ENCODE measurements at regions not wholly inside any gene's neighbourhood (a gene's known extent, or its start where the extent isn't known, plus 50 kb on each side); places are given as distances from the start of the nearest gene placed in this dataset.
A peak's percentile ranks its signal among the peaks of the same experiment; 100 is the strongest.

- WGBS (ENCODE audit: insufficient coverage, low coverage, missing lambda C conversion rate): 2% methylated on average over 6 of the region's 6 CpGs
- H2AFZ ChIP-seq (ENCODE audit: low read depth, low read length): no peak overlapping the region
- H3K9ac ChIP-seq (ENCODE audit: insufficient read depth in 1 of 2, low read depth in 2 of 2, low read length in 2 of 2): no peak overlapping the region
- H3K36me3 ChIP-seq (ENCODE audit: control insufficient read depth, insufficient read depth, low read length): no peaks in the 10 kb centered on the region
- H3K9me1 ChIP-seq (ENCODE audit: control insufficient read depth, insufficient read depth, low read length): no peaks in the 10 kb centered on the region
- BruUV-seq (replicated peaks): no TSS peak
- ATAC-seq (peak; percentile 84), DNase-seq (ENCODE audit: extremely low read depth in 1 of 4, low spot score in 3 of 4) (peak in 2 of 4 experiments; percentile 45 to 46), FAIRE-seq (peak; percentile 69)
- no peaks in the 10 kb centered on the region for H4K20me1 ChIP-seq (replicated peaks; ENCODE audit: control insufficient read depth, insufficient read depth, low read length)
- H3K4me3 ChIP-seq: no peak overlapping the region
- H3K79me2 ChIP-seq (ENCODE audit: control insufficient read depth, insufficient read depth, low read length): no peaks in the 10 kb centered on the region
- ChIA-PET CTCF (ENCODE audit: low intra/inter-chr PET ratio) (no interaction called here), POLR2A (no interaction called here)
- intact Hi-C loops (cut with micrococcal nuclease) (loop anchor here (2.0 kb wide), 1 partner anchor 493 kb away; no protein-coding TSS in a partner anchor), in situ Hi-C loops (cut with MboI) (no loop called here)
- peaks cover 0 to 4% of the 10 kb centered on the region in 2 experiments; a peak in 3 of 5 replicates for H3K27me3 ChIP-seq (ENCODE audit: control insufficient read depth in 2 of 2, insufficient read depth in 2 of 2, low read length in 2 of 2)
- H3K4me1 ChIP-seq (replicated peaks in 1 of 2; ENCODE audit: control insufficient read depth in 2 of 2, insufficient read depth in 2 of 2, low read length in 2 of 2): no peaks in the 10 kb centered on the region
- no peaks in the 10 kb centered on the region for H3K9me3 ChIP-seq (replicated peaks; ENCODE audit: control insufficient read depth, insufficient read depth, low read depth, low read length)
- H3K4me2 ChIP-seq (ENCODE audit: insufficient read depth, low read length): no peak overlapping the region
- H3K27ac ChIP-seq (ENCODE audit: extremely low read depth, low read depth, low read length): no peak overlapping the region
- TF ChIP-seq, protein P1, sequence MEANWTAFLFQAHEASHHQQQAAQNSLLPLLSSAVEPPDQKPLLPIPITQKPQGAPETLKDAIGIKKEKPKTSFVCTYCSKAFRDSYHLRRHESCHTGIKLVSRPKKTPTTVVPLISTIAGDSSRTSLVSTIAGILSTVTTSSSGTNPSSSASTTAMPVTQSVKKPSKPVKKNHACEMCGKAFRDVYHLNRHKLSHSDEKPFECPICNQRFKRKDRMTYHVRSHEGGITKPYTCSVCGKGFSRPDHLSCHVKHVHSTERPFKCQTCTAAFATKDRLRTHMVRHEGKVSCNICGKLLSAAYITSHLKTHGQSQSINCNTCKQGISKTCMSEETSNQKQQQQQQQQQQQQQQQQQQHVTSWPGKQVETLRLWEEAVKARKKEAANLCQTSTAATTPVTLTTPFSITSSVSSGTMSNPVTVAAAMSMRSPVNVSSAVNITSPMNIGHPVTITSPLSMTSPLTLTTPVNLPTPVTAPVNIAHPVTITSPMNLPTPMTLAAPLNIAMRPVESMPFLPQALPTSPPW (CRISPR knock-in tag; IDR thresholded peaks at IDR 0.05): no peak
- no peak for TF ChIP-seq MCM5 (IDR thresholded peaks at IDR 0.05; ENCODE audit: low read depth)
- peak; percentile 58 to 73 (median 61) for TF ChIP-seq CTCF (IDR thresholded peaks at IDR 0.05 in 2 of 3, conservative IDR thresholded peaks at IDR 0.05 in 1 of 3; ENCODE audit: insufficient read depth in 2 of 3, low read depth in 1 of 3, low read length in 3 of 3)
- TF ChIP-seq STAG1 (CRISPR knock-in tag; IDR thresholded peaks at IDR 0.05; ENCODE audit: borderline replicate concordance): peak; percentile 45; the same call in 1 of the 2 replicates
- no peak for TF ChIP-seq ZNF217 (CRISPR knock-in tag; IDR thresholded peaks at IDR 0.05)
- TF ChIP-seq RAD21 (CRISPR knock-in tag; conservative IDR thresholded peaks at IDR 0.05 in 1 of 2, IDR thresholded peaks at IDR 0.05 in 1 of 2): peak; percentile 55 to 65
- TF ChIP-seq, protein P2, sequence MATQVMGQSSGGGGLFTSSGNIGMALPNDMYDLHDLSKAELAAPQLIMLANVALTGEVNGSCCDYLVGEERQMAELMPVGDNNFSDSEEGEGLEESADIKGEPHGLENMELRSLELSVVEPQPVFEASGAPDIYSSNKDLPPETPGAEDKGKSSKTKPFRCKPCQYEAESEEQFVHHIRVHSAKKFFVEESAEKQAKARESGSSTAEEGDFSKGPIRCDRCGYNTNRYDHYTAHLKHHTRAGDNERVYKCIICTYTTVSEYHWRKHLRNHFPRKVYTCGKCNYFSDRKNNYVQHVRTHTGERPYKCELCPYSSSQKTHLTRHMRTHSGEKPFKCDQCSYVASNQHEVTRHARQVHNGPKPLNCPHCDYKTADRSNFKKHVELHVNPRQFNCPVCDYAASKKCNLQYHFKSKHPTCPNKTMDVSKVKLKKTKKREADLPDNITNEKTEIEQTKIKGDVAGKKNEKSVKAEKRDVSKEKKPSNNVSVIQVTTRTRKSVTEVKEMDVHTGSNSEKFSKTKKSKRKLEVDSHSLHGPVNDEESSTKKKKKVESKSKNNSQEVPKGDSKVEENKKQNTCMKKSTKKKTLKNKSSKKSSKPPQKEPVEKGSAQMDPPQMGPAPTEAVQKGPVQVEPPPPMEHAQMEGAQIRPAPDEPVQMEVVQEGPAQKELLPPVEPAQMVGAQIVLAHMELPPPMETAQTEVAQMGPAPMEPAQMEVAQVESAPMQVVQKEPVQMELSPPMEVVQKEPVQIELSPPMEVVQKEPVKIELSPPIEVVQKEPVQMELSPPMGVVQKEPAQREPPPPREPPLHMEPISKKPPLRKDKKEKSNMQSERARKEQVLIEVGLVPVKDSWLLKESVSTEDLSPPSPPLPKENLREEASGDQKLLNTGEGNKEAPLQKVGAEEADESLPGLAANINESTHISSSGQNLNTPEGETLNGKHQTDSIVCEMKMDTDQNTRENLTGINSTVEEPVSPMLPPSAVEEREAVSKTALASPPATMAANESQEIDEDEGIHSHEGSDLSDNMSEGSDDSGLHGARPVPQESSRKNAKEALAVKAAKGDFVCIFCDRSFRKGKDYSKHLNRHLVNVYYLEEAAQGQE (IDR thresholded peaks at IDR 0.05; ENCODE audit: borderline replicate concordance): peak; percentile 50
- TF ChIP-seq, protein P2 (CRISPR knock-in tag; IDR thresholded peaks at IDR 0.05; ENCODE audit: low read depth): no peak
- TF ChIP-seq SMC3 (conservative IDR thresholded peaks at IDR 0.05; ENCODE audit: insufficient read depth, low read depth, low read length): peak; percentile 42
Observed at GRCh38 chr2:118371515-118371914, 283.2 kb downstream of the INSIG2 start.

All from K562 (cell line).